SK-N-SH (cell line): ENCODE measurements at regions not wholly inside any gene's neighbourhood (a gene's known extent, or its start where the extent isn't known, plus 50 kb on each side); places are given as distances from the start of the nearest gene placed in this dataset.

Experiments
- EP300 ChIP-seq, 2 experiments: IDR thresholded peaks; 2 replicates each; pipeline versions ENCODE4 v1.4.0 to v1.6.1; 2012; ENCODE audit warnings: borderline replicate concordance in 1 of 2, low read depth in 1 of 2, low read length in 1 of 2
- EZH2phosphoT487 ChIP-seq: fragments of 200-600 bp; sonication (generic); IDR thresholded peaks from 2 replicates; pipeline ENCODE4 v1.6.1; 2017; ENCODE audit warnings: low read depth, mixed run types, mild to moderate bottlenecking, antibody characterized with exemption, moderate library complexity, borderline replicate concordance
- FOSL2 ChIP-seq: IDR thresholded peaks from 2 replicates; pipeline ENCODE4 v1.4.0; 2012; ENCODE audit warnings: low read depth, mild to moderate bottlenecking, moderate library complexity, borderline replicate concordance
- GABPA ChIP-seq: IDR thresholded peaks from 2 replicates; pipeline ENCODE4 v1.4.0; 2012; ENCODE audit warnings: low read depth, mild to moderate bottlenecking
- MXI1 ChIP-seq: IDR thresholded peaks from 2 replicates; pipeline ENCODE4 v1.6.1; 2012; ENCODE audit warnings: mild to moderate bottlenecking, low read depth, low read length, improper control_type of control experiment
- NFIC ChIP-seq: IDR thresholded peaks from 2 replicates; pipeline ENCODE4 v1.4.0; 2012; ENCODE audit warnings: borderline replicate concordance
- POLR2AphosphoS5 ChIP-seq: IDR thresholded peaks from 2 replicates; pipeline ENCODE4 v1.6.1; 2012; ENCODE audit warnings: low read depth, low read length
- TAF1 ChIP-seq: IDR thresholded peaks from 2 replicates; pipeline ENCODE4 v1.6.1; 2012; ENCODE audit warnings: low read depth, mild to moderate bottlenecking, low read length, moderate library complexity, borderline replicate concordance
- TEAD4 ChIP-seq: IDR thresholded peaks from 2 replicates; pipeline ENCODE4 v1.4.0; 2012; ENCODE audit warnings: mild to moderate bottlenecking, borderline replicate concordance; ENCODE audit not compliant: insufficient read depth
- TF ChIP-seq, protein P1 (sequence below): fragments of 200-600 bp; sonication (generic); IDR thresholded peaks from 2 replicates; pipeline ENCODE4 v1.6.1; 2017; ENCODE audit warnings: antibody characterized with exemption, mild to moderate bottlenecking, moderate library complexity
- TF ChIP-seq, protein P2 (sequence below): fragments of 150-350 bp; IDR thresholded peaks from 2 replicates; pipeline ENCODE4 v1.6.1; 2017; ENCODE audit warnings: antibody characterized with exemption, low read length, low read depth, borderline replicate concordance

DNA sequence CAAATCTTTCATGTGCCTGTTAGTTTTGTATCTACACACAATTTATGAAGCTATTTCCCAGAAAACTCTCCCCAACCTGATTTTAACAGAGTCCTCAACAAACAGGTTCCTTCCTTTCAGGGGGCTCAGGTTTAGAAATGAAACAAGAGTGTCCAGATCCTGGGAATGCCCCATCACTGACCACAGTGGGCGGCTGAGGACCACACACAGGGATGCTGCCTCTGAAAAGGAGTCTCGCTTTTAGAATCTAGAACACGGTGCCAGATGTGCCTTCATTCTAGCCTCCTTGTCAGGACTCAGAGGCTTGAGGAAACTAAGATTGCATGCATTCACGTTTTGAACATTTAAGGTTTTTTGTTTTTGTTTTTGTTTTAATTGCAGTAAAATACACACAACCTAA lies 115.0 kb downstream of the FOXB1 start:
- TF ChIP-seq TAF1 (no peak), GABPA (no peak), EP300 (IDR thresholded peaks at IDR 0.05; ENCODE audit: borderline replicate concordance in 1 of 2, low read depth in 1 of 2, low read length in 1 of 2) (no peak), MXI1 (no peak), FOSL2 (no peak), EZH2phosphoT487 (no peak), TEAD4 (no peak), POLR2AphosphoS5 (no peak), NFIC (no peak)
- TF ChIP-seq, protein P1, sequence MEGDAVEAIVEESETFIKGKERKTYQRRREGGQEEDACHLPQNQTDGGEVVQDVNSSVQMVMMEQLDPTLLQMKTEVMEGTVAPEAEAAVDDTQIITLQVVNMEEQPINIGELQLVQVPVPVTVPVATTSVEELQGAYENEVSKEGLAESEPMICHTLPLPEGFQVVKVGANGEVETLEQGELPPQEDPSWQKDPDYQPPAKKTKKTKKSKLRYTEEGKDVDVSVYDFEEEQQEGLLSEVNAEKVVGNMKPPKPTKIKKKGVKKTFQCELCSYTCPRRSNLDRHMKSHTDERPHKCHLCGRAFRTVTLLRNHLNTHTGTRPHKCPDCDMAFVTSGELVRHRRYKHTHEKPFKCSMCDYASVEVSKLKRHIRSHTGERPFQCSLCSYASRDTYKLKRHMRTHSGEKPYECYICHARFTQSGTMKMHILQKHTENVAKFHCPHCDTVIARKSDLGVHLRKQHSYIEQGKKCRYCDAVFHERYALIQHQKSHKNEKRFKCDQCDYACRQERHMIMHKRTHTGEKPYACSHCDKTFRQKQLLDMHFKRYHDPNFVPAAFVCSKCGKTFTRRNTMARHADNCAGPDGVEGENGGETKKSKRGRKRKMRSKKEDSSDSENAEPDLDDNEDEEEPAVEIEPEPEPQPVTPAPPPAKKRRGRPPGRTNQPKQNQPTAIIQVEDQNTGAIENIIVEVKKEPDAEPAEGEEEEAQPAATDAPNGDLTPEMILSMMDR = no peak
- TF ChIP-seq, protein P2, sequence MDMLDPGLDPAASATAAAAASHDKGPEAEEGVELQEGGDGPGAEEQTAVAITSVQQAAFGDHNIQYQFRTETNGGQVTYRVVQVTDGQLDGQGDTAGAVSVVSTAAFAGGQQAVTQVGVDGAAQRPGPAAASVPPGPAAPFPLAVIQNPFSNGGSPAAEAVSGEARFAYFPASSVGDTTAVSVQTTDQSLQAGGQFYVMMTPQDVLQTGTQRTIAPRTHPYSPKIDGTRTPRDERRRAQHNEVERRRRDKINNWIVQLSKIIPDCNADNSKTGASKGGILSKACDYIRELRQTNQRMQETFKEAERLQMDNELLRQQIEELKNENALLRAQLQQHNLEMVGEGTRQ = no peak
